HepG2 (cell line): ENCODE measurements at regions not wholly inside any gene's neighbourhood (a gene's known extent, or its start where the extent isn't known, plus 50 kb on each side); places are given as distances from the start of the nearest gene placed in this dataset.

ENCODE experiments used
- CTCF ChIP-seq: sonication (generic); formaldehyde crosslinking; IDR thresholded peaks from 2 replicates; pipeline ENCODE4 v1.5.0; 2020; ENCODE audit warnings: mild to moderate bottlenecking, missing genetic modification reagents, moderate library complexity
- ESRRA ChIP-seq: sonication (generic); formaldehyde crosslinking; IDR thresholded peaks from 2 replicates; pipeline ENCODE4 v1.5.1; 2020; ENCODE audit warnings: mild to moderate bottlenecking, low read depth, missing genetic modification reagents
- GABPA ChIP-seq, 2 experiments: IDR thresholded peaks; 2 replicates each; pipeline ENCODE4 v1.6.1; 2011 to 2016; ENCODE audit warnings: low read depth in 2 of 2, low read length in 1 of 2, missing biosample characterization in 1 of 2, missing genetic modification characterization in 1 of 2
- HMGXB4 ChIP-seq, 2 experiments: sonication (generic) in 1 of 2; formaldehyde crosslinking in 1 of 2; IDR thresholded peaks; 2 replicates each; pipeline versions ENCODE4 v1.4.0 to v1.6.1; 2018 to 2020; ENCODE audit warnings: missing genetic modification reagents in 2 of 2, borderline replicate concordance in 1 of 2, low read depth in 1 of 2, mild to moderate bottlenecking in 1 of 2, missing biosample characterization in 1 of 2
- NONO ChIP-seq, 2 experiments: fragments of 450-650 bp in 1 of 2; sonication (generic) in 1 of 2; formaldehyde crosslinking in 1 of 2; IDR thresholded peaks in 1 of 2; conservative IDR thresholded peaks in 1 of 2; 2 replicates each; pipeline versions ENCODE4 v1.6.1 to v1.8.0; 2017 to 2022; ENCODE audit warnings: mild to moderate bottlenecking in 1 of 2, missing genetic modification reagents in 1 of 2, moderate library complexity in 1 of 2
- PTBP1 ChIP-seq: fragments of 200-400 bp; formaldehyde crosslinking; IDR thresholded peaks from 2 replicates; pipeline ENCODE4 v1.6.1; 2018; ENCODE audit warnings: low read length, low read depth; ENCODE audit not compliant: poor library complexity, severe bottlenecking
- STAG1 ChIP-seq: sonication (generic); formaldehyde crosslinking; IDR thresholded peaks from 2 replicates; pipeline ENCODE4 v1.4.0; 2020; ENCODE audit warnings: missing genetic modification reagents
- TEAD3 ChIP-seq: optimal IDR thresholded peaks from 2 replicates; pipeline ENCODE3; 2016; ENCODE audit warnings: borderline replicate concordance
- ZFAT ChIP-seq: sonication (generic); formaldehyde crosslinking; conservative IDR thresholded peaks from 2 replicates; pipeline ENCODE4 v1.8.1; 2023; ENCODE audit warnings: missing genetic modification reagents, inconsistent platforms
- ZNF24 ChIP-seq: fragments of 450-650 bp; IDR thresholded peaks from 2 replicates; pipeline ENCODE4 v1.6.1; 2017; ENCODE audit warnings: antibody characterized with exemption, mild to moderate bottlenecking
- TF ChIP-seq, protein P1 (sequence below): sonication (generic); formaldehyde crosslinking; IDR thresholded peaks from 2 replicates; pipeline ENCODE4 v1.4.0; 2020; ENCODE audit warnings: missing genetic modification reagents
- TF ChIP-seq, protein P2 (sequence below): sonication (generic); formaldehyde crosslinking; IDR thresholded peaks from 2 replicates; pipeline ENCODE4 v1.4.0; 2020; ENCODE audit warnings: mild to moderate bottlenecking, missing genetic modification reagents

GRCh38 chr4:84434344-84434743 lies 64.7 kb downstream of the NKX6-1 start:
- no peak for TF ChIP-seq ZFAT (CRISPR knock-in tag)
- TF ChIP-seq, protein P1, sequence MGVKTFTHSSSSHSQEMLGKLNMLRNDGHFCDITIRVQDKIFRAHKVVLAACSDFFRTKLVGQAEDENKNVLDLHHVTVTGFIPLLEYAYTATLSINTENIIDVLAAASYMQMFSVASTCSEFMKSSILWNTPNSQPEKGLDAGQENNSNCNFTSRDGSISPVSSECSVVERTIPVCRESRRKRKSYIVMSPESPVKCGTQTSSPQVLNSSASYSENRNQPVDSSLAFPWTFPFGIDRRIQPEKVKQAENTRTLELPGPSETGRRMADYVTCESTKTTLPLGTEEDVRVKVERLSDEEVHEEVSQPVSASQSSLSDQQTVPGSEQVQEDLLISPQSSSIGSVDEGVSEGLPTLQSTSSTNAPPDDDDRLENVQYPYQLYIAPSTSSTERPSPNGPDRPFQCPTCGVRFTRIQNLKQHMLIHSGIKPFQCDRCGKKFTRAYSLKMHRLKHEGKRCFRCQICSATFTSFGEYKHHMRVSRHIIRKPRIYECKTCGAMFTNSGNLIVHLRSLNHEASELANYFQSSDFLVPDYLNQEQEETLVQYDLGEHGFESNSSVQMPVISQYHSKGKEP (CRISPR knock-in tag): no peak
- TF ChIP-seq PTBP1: no peak
- TF ChIP-seq STAG1 (CRISPR knock-in tag): no peak
- TF ChIP-seq, protein P2, sequence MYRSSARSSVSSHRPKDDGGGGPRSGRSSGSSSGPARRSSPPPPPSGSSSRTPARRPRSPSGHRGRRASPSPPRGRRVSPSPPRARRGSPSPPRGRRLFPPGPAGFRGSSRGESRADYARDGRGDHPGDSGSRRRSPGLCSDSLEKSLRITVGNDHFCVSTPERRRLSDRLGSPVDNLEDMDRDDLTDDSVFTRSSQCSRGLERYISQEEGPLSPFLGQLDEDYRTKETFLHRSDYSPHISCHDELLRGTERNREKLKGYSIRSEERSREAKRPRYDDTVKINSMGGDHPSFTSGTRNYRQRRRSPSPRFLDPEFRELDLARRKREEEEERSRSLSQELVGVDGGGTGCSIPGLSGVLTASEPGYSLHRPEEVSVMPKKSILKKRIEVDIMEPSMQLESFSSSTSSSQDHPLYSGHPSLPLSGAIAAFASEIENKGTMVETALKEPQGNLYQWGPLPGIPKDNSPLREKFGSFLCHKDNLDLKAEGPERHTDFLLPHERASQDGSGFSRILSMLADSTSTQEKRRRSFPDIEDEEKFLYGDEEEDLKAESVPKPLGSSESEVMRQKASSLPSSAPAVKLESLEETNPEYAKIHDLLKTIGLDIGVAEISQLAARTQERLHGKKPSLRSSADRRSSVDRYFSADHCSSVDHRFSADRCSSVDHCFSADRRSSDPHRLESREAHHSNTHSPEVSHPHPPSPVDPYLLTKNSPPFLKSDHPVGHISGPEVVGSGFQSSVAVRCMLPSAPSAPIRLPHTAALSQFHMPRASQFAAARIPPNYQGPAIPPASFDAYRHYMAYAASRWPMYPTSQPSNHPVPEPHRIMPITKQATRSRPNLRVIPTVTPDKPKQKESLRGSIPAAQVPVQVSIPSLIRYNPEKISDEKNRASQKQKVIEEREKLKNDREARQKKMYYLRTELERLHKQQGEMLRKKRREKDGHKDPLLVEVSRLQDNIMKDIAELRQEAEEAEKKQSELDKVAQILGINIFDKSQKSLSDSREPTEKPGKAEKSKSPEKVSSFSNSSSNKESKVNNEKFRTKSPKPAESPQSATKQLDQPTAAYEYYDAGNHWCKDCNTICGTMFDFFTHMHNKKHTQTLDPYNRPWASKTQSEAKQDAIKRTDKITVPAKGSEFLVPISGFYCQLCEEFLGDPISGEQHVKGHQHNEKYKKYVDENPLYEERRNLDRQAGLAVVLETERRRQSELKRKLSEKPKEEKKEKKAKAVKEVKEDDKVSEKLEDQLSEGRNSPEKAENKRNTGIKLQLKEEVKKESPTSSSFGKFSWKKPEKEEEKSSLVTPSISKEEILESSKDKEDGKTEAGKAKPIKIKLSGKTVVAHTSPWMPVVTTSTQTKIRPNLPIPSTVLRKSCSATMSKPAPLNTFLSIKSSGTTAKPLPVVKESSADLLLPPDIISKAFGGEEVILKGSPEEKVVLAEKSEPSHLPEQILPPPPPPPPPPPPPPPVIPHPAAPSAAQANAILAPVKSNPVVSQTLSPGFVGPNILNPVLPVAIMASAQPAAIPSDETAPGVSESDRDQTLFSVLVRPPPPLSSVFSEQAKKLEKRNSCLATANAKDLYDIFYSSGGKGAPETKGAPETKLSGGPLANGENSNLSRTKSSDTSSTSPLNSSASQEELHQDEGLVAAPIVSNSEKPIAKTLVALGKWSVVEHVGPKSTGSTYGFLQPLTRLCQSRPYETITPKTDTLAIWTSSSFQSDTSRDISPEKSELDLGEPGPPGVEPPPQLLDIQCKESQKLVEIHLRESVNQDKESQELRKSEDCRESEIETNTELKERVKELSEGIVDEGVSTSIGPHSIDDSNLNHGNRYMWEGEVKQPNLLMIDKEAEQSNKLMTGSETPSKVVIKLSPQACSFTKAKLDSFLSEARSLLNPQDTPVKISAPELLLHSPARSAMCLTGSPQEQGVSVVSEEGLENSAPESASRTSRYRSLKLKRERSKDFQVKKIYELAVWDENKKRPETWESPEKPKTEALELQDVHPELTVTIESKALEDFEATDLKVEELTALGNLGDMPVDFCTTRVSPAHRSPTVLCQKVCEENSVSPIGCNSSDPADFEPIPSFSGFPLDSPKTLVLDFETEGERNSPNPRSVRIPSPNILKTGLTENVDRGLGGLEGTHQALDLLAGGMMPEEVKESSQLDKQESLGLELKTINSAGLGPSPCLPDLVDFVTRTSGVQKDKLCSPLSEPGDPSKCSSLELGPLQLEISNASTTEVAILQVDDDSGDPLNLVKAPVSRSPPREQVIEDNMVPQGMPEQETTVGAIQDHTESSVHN (CRISPR knock-in tag): no peak
- no peak for TF ChIP-seq GABPA (IDR thresholded peaks at IDR 0.05; ENCODE audit: low read depth, low read length)
- TF ChIP-seq GABPA (CRISPR knock-in tag; IDR thresholded peaks at IDR 0.05; ENCODE audit: low read depth): no peak
- TF ChIP-seq ESRRA: no peak
- no peak for TF ChIP-seq HMGXB4 (CRISPR knock-in tag; IDR thresholded peaks at IDR 0.05; ENCODE audit: borderline replicate concordance in 1 of 2, low read depth in 1 of 2)
- TF ChIP-seq TEAD3 (CRISPR knock-in tag): no peak
- no peak for TF ChIP-seq ZNF24
- no peak for TF ChIP-seq CTCF (CRISPR knock-in tag)
- TF ChIP-seq NONO (IDR thresholded peaks at IDR 0.05): no peak
- TF ChIP-seq NONO (CRISPR knock-in tag; conservative IDR thresholded peaks at IDR 0.05): no peak
